K562 (cell line): ENCODE measurements at regions not wholly inside any gene's neighbourhood (a gene's known extent, or its start where the extent isn't known, plus 50 kb on each side); places are given as distances from the start of the nearest gene placed in this dataset.

ENCODE experiments used
- ATAC-seq: fragments of 200-7000 bp; cut with Tn5 transposase; 3 replicates; pipeline ENCODE4 v1.9.1; 2020; ENCODE audit warnings: moderate library complexity
- BruUV-seq: library from RNA; stranded (reverse); fragments of 400-500 nt; replicated peaks from 2 replicates; lab custom pipeline; 2021; lab: Mats Ljungman, UMichigan
- CTCF ChIA-PET: fragments of 300-600 bp; formaldehyde crosslinking; extraction: SDS; loops from one replicate; lab custom pipeline; 2021; ENCODE audit warnings: low intra/inter-chr PET ratio; lab: Yijun Ruan, JAX
- POLR2A ChIA-PET: fragments of 300-600, 350-650 bp; sonication (Branson Sonifier 250); formaldehyde crosslinking; extraction: SDS; loops from one replicate; lab custom pipeline; 2021; ENCODE audit warnings: antibody characterized with exemption, inconsistent platforms; lab: Yijun Ruan, JAX
- DNase-seq, 4 experiments: peaks; one replicate each; pipeline versions ENCODE4 v3.0.0 to v3.0.0-alpha.2; 2011 to 2018; ENCODE audit warnings: low spot score in 3 of 4, mixed read lengths in 3 of 4; ENCODE audit errors: extremely low read depth in 1 of 4
- FAIRE-seq: peaks from 2 replicates; lab custom pipeline; 2011; peaks lifted over from hg19 to GRCh38; lab: Jason Lieb, UNC
- H2AFZ ChIP-seq: 2 replicates; pipeline ENCODE4 v1.6.0; 2011; ENCODE audit warnings: low read depth, low read length, control low read depth, inconsistent platforms
- H3K27ac ChIP-seq: fragments of 200-600 bp; 3 replicates; pipeline ENCODE4 v1.8.0; 2011; ENCODE audit warnings: low read depth, mild to moderate bottlenecking, control low read depth, inconsistent platforms, low read length, moderate library complexity, mixed read lengths; ENCODE audit errors: extremely low read depth
- H3K27me3 ChIP-seq, 2 experiments: fragments of 300-600 bp in 1 of 2; 2 replicates in 1 of 2; 3 replicates in 1 of 2; pipeline versions ENCODE4 v1.6.0 to v1.8.0; 2011; ENCODE audit warnings: inconsistent platforms in 2 of 2, low read length in 2 of 2, mild to moderate bottlenecking in 1 of 2, mixed read lengths in 1 of 2, moderate library complexity in 1 of 2; ENCODE audit not compliant: control insufficient read depth in 2 of 2, insufficient read depth in 2 of 2
- H3K36me3 ChIP-seq: fragments of 300-600 bp; 3 replicates; pipeline ENCODE4 v1.8.0; 2011; ENCODE audit warnings: mild to moderate bottlenecking, low read length, inconsistent platforms; ENCODE audit not compliant: control insufficient read depth, insufficient read depth
- H3K4me1 ChIP-seq, 2 experiments: fragments of 200-600 bp in 1 of 2; replicated peaks in 1 of 2; 2 replicates in 1 of 2; 3 replicates in 1 of 2; pipeline versions ENCODE4 v1.5.1 to v1.8.0; 2011; ENCODE audit warnings: inconsistent platforms in 2 of 2, low read length in 2 of 2, mild to moderate bottlenecking in 1 of 2, mixed read lengths in 1 of 2, moderate library complexity in 1 of 2; ENCODE audit not compliant: control insufficient read depth in 2 of 2, insufficient read depth in 2 of 2
- H3K4me2 ChIP-seq: 2 replicates; pipeline ENCODE4 v1.6.1; 2011; ENCODE audit warnings: low read length, control low read depth, inconsistent platforms, mixed read lengths; ENCODE audit not compliant: insufficient read depth
- H3K4me3 ChIP-seq: fragments of 200-600 bp; sonication (generic), shearing (Covaris generic); 2 replicates; pipeline ENCODE4 v1.5.1; 2016; ENCODE audit warnings: control low read depth, inconsistent platforms
- H3K79me2 ChIP-seq: fragments of 200-600 bp; 3 replicates; pipeline ENCODE4 v1.8.0; 2011; ENCODE audit warnings: low read length, inconsistent platforms; ENCODE audit not compliant: control insufficient read depth, insufficient read depth
- H3K9ac ChIP-seq, 2 experiments: 2 replicates each; pipeline versions ENCODE4 v1.6.0 to v1.6.1; 2011; ENCODE audit warnings: low read depth in 2 of 2, low read length in 2 of 2, control low read depth in 1 of 2, inconsistent platforms in 1 of 2, mild to moderate bottlenecking in 1 of 2, mixed read lengths in 1 of 2; ENCODE audit not compliant: insufficient read depth in 1 of 2
- H3K9me1 ChIP-seq: one replicate; pipeline ENCODE4 v1.6.0; 2011; ENCODE audit warnings: inconsistent platforms, mild to moderate bottlenecking, low read length, moderate library complexity; ENCODE audit not compliant: control insufficient read depth, insufficient read depth
- H3K9me3 ChIP-seq: replicated peaks from 2 replicates; pipeline ENCODE4 v1.5.1; 2011; ENCODE audit warnings: low read depth, low read length, inconsistent platforms; ENCODE audit not compliant: control insufficient read depth, insufficient read depth
- H4K20me1 ChIP-seq: replicated peaks from 2 replicates; pipeline ENCODE4 v1.6.1; 2011; ENCODE audit warnings: low read length, inconsistent platforms, mixed read lengths; ENCODE audit not compliant: control insufficient read depth, insufficient read depth
- ATF1 ChIP-seq, 2 experiments: fragments of 450-650 bp in 1 of 2; IDR thresholded peaks; 2 replicates each; pipeline ENCODE4 v1.6.1; 2016; ENCODE audit warnings: missing compliant biosample characterization in 1 of 2, missing genetic modification characterization in 1 of 2
- ELF1 ChIP-seq: fragments of 200-800 bp; sonication (Bioruptor generic); IDR thresholded peaks from 2 replicates; pipeline ENCODE4 v1.6.1; 2016; ENCODE audit warnings: missing genetic modification characterization, missing compliant biosample characterization
- FOXJ2 ChIP-seq: fragments of 200-800 bp; sonication (Bioruptor generic); IDR thresholded peaks from 2 replicates; pipeline ENCODE4 v1.6.1; 2016; ENCODE audit warnings: missing genetic modification characterization, missing compliant biosample characterization
- HMG20B ChIP-seq: fragments of 250-450 bp; sonication (Bioruptor Pico); IDR thresholded peaks from 2 replicates; pipeline ENCODE4 v1.5.0; 2021; ENCODE audit warnings: mild to moderate bottlenecking
- ILF3 ChIP-seq: fragments of 450-650 bp; IDR thresholded peaks from 2 replicates; pipeline ENCODE4 v1.6.1; 2018; ENCODE audit warnings: antibody characterized with exemption, mild to moderate bottlenecking, moderate library complexity, borderline replicate concordance
- MAFF ChIP-seq: IDR thresholded peaks from 2 replicates; pipeline ENCODE4 v1.6.1; 2012; ENCODE audit warnings: low read length, improper control_type of control experiment
- MYNN ChIP-seq, 2 experiments: sonication (generic); formaldehyde crosslinking in 1 of 2; IDR thresholded peaks; 2 replicates each; pipeline versions ENCODE4 v1.5.0 to v1.6.1; 2016 to 2020; ENCODE audit warnings: antibody characterized with exemption in 1 of 2, missing genetic modification reagents in 1 of 2
- NCOA1 ChIP-seq: fragments of 450-650 bp; IDR thresholded peaks from 2 replicates; pipeline ENCODE4 v1.6.1; 2016; ENCODE audit warnings: low read depth
- PTBP1 ChIP-seq: fragments of 200-400 bp; formaldehyde crosslinking; IDR thresholded peaks from 2 replicates; pipeline ENCODE4 v1.6.1; 2017; ENCODE audit warnings: low read depth, low read length
- RBBP5 ChIP-seq: fragments of 200-600 bp; sonication (generic); IDR thresholded peaks from 2 replicates; pipeline ENCODE4 v1.6.1; 2012; ENCODE audit warnings: borderline replicate concordance, mild to moderate bottlenecking, low read length, control low read depth, inconsistent platforms; ENCODE audit not compliant: insufficient read depth, poor library complexity, severe bottlenecking
- RBM22 ChIP-seq: fragments of 200-400 bp; formaldehyde crosslinking; IDR thresholded peaks from 2 replicates; pipeline ENCODE4 v1.6.1; 2018; ENCODE audit warnings: low read length, low read depth; ENCODE audit not compliant: poor library complexity, severe bottlenecking
- SMC3 ChIP-seq: conservative IDR thresholded peaks from 2 replicates; pipeline ENCODE4 v1.6.1; 2011; ENCODE audit warnings: low read depth, low read length, improper control_type of control experiment; ENCODE audit not compliant: insufficient read depth
- ZNF407 ChIP-seq: fragments of 450-650 bp; IDR thresholded peaks from 2 replicates; pipeline ENCODE4 v1.6.1; 2016; ENCODE audit warnings: low read depth
- ZSCAN29 ChIP-seq: fragments of 450-650 bp; IDR thresholded peaks from 2 replicates; pipeline ENCODE4 v1.6.1; 2017
- WGBS: fragments of 100-300 bp; shearing (Covaris generic); methylation state at CpG from one replicate; pipeline ENCODE4 v1.1.6; 2016; ENCODE audit warnings: low coverage, mixed read lengths; ENCODE audit not compliant: insufficient coverage; ENCODE audit errors: missing lambda C conversion rate; 5-methylcytosine and 5-hydroxymethylcytosine counted together
- in situ Hi-C: fragments of 300-500 bp; cut with MboI; formaldehyde crosslinking; loops from 4 replicates; pipeline ENCODE4 v1.15.0; 2018; ENCODE audit warnings: inconsistent platforms, mixed read lengths
- intact Hi-C: fragments of 100-400 bp; cut with micrococcal nuclease; formaldehyde crosslinking; loops from 2 replicates; pipeline ENCODE4 v1.14.2; 2022

- FAIRE-seq: no peak
Observed at GRCh38 chr2:75833386-75833785, 122.7 kb upstream of the GCFC2 start.

More at GRCh38 chr2:75833386-75833785, 122.7 kb upstream of the GCFC2 start:
- TF ChIP-seq ILF3: no peak
- TF ChIP-seq ZSCAN29: no peak
- TF ChIP-seq MAFF: no peak
- TF ChIP-seq RBM22: no peak
- TF ChIP-seq PTBP1: no peak
- no peak for TF ChIP-seq FOXJ2 (tag)
- no peak for TF ChIP-seq MYNN (IDR thresholded peaks at IDR 0.05)
- TF ChIP-seq MYNN (CRISPR knock-in tag; IDR thresholded peaks at IDR 0.05): no peak
- TF ChIP-seq RBBP5: no peak
- no peak for TF ChIP-seq SMC3
- no peak for TF ChIP-seq ELF1 (tag)
- TF ChIP-seq ATF1 (CRISPR knock-in tag; IDR thresholded peaks at IDR 0.05): no peak
- TF ChIP-seq ATF1 (tag; IDR thresholded peaks at IDR 0.05): no peak
- TF ChIP-seq ZNF407: no peak
- no peak for TF ChIP-seq HMG20B (CRISPR knock-in tag)
- TF ChIP-seq NCOA1: no peak
- Histone ChIP-seq H3K27ac (no peak overlapping the region), H3K79me2 (no peaks in the 10 kb centered on the region), H3K36me3 (no peaks in the 10 kb centered on the region), H3K4me3 (no peak overlapping the region), H4K20me1 (no peaks in the 10 kb centered on the region), H3K4me1 (no peaks in the 10 kb centered on the region; a peak in 1 of 5 replicates), H3K9me3 (no peaks in the 10 kb centered on the region), H3K4me2 (no peak overlapping the region), H3K27me3 (no peaks in the 10 kb centered on the region; a peak in 2 of 5 replicates), H3K9me1 (no peaks in the 10 kb centered on the region), H3K9ac (no peak overlapping the region), H2AFZ (no peak overlapping the region)
- ChIA-PET POLR2A (no interaction called here), CTCF (no interaction called here)
- intact Hi-C loops (no loop called here), in situ Hi-C loops (no loop called here)
- ATAC-seq (no peak), DNase-seq (no peak)
- 0% methylated on average over 2 of the region's 2 CpGs for WGBS
- BruUV-seq: no TSS peak
